Right lobe of liver (tissue), 6 donors: ENCODE measurements at regions not wholly inside any gene's neighbourhood (a gene's known extent, or its start where the extent isn't known, plus 50 kb on each side); places are given as distances from the start of the nearest gene placed in this dataset.

Source experiments
- ATAC-seq, 4 donors: fragments of 200-7000 bp; cut with Tn5 transposase; one replicate each; pipeline ENCODE4 v1.9.1; 2020; ENCODE audit warnings: mild to moderate bottlenecking in 4 of 4, moderate library complexity in 4 of 4
- DNase-seq, 3 donors: peaks; one replicate each; pipeline ENCODE4 v3.0.0-alpha.2; 2020
- H3K27ac ChIP-seq, 3 donors: fragments of 200-600 bp; one replicate each; pipeline ENCODE4 v1.8.0; 2022
- H3K27me3 ChIP-seq, 2 donors: fragments of 200-600 bp; one replicate each; pipeline ENCODE4 v1.8.0; 2022
- H3K36me3 ChIP-seq, 4 donors: fragments of 200-600 bp; sonication (generic) in 1 of 4; one replicate each; pipeline versions ENCODE4 v1.5.1 to v1.8.0; 2017 to 2022; ENCODE audit warnings: control low read depth in 1 of 4
- H3K4me1 ChIP-seq, 4 donors: fragments of 200-600 bp; sonication (generic) in 1 of 4; one replicate each; pipeline versions ENCODE4 v1.5.1 to v1.8.0; 2017 to 2022; ENCODE audit warnings: control low read depth in 1 of 4
- H3K4me3 ChIP-seq, 3 donors: fragments of 200-600 bp; one replicate each; pipeline ENCODE4 v1.8.0; 2022
- H3K9me3 ChIP-seq, 4 donors: fragments of 200-600 bp; sonication (generic) in 1 of 4; one replicate each; pipeline versions ENCODE4 v1.5.1 to v1.8.0; 2017 to 2022; ENCODE audit warnings: control low read depth in 1 of 4
- CTCF ChIP-seq, 4 donors: fragments of 200-600 bp in 3 of 4; fragments of 450-650 bp in 1 of 4; IDR thresholded peaks; one replicate each; pipeline versions ENCODE4 v1.5.1 to v1.8.0; 2016 to 2022; ENCODE audit warnings: antibody characterized with exemption in 4 of 4, mild to moderate bottlenecking in 2 of 4
- POLR2A ChIP-seq: fragments of 450-650 bp; IDR thresholded peaks from one replicate; pipeline ENCODE4 v1.6.1; 2017; ENCODE audit warnings: antibody characterized with exemption, mild to moderate bottlenecking
- WGBS: methylation state at CpG from one replicate; pipeline ENCODE4 v1.1.6; 2018; ENCODE audit warnings: low coverage, low lambda C conversion rate; ENCODE audit not compliant: insufficient coverage; ENCODE audit errors: missing lambda C conversion rate; 5-methylcytosine and 5-hydroxymethylcytosine counted together
- intact Hi-C, 2 donors: fragments of 100-400 bp; cut with DNase I; formaldehyde crosslinking; loops; one replicate each; pipeline versions ENCODE4 v1.11.2 to v1.14.1; 2022
- donor health status: DM: no; HTN: yes; CAD: no.
- donor health status: DM: no; HTN: no; CAD: no.
- donor health status: DM: no; HTN: no; CAD: no.
- donor health status: DM: no; HTN: yes; CAD: no.
- donor health status: DM: no; HTN: yes; CAD: no.

- Histone ChIP-seq H3K36me3 (no peaks in the 10 kb centered on the region), H3K9me3 (no peaks in the 10 kb centered on the region), H3K27me3 (no peaks in the 10 kb centered on the region), H3K27ac (no peak overlapping the region), H3K4me1 (no peaks in the 10 kb centered on the region), H3K4me3 (no peak overlapping the region)
- DNase-seq (no peak), ATAC-seq (no peak)
- WGBS = 71% methylated on average over 2 of the region's 3 CpGs
- intact Hi-C loops = no loop called here
- no peak for TF ChIP-seq POLR2A
- no peak for TF ChIP-seq CTCF (IDR thresholded peaks at IDR 0.05)
Measured at GRCh38 chr4:110367156-110367555, 108.8 kb upstream of the ENPEP start.

GRCh38 chr4:110365761-110366160 is 110.2 kb upstream of the ENPEP start:
- ATAC-seq (no peak), DNase-seq (no peak)
- intact Hi-C loops = no loop called here
- Histone ChIP-seq H3K36me3 (no peaks in the 10 kb centered on the region), H3K27me3 (no peaks in the 10 kb centered on the region), H3K27ac (no peak overlapping the region), H3K4me3 (no peak overlapping the region), H3K4me1 (no peaks in the 10 kb centered on the region), H3K9me3 (no peaks in the 10 kb centered on the region)
- no peak for TF ChIP-seq CTCF (IDR thresholded peaks at IDR 0.05)
- no peak for TF ChIP-seq POLR2A
- 50% methylated on average over 1 of the region's 1 CpG for WGBS

- no peaks in the 10 kb centered on the region for H3K27me3 ChIP-seq
- ATAC-seq (peak; percentile 32 to 64 (median 54)), DNase-seq (no peak)
- H3K27ac ChIP-seq = peak overlapping the region in 1 of 3 donors; percentile 11
- H3K36me3 ChIP-seq = no peaks in the 10 kb centered on the region
- intact Hi-C loops = no loop called here
- 40% methylated on average over 3 of the region's 3 CpGs for WGBS
- no peaks in the 10 kb centered on the region for H3K9me3 ChIP-seq
- TF ChIP-seq POLR2A = no peak
- TF ChIP-seq CTCF (IDR thresholded peaks at IDR 0.05) = no peak
- no peak overlapping the region for H3K4me3 ChIP-seq
- no peaks in the 10 kb centered on the region for H3K4me1 ChIP-seq
Measured at GRCh38 chr4:110364911-110365520, 110.9 kb upstream of the ENPEP start.

- Histone ChIP-seq H3K4me3 (no peak overlapping the region), H3K27ac (no peak overlapping the region), H3K27me3 (no peaks in the 10 kb centered on the region), H3K4me1 (no peaks in the 10 kb centered on the region), H3K36me3 (no peaks in the 10 kb centered on the region), H3K9me3 (no peaks in the 10 kb centered on the region)
- no peak for ATAC-seq
- TF ChIP-seq CTCF (IDR thresholded peaks at IDR 0.05) (no peak), POLR2A (no peak)
- DNase-seq = no peak
- intact Hi-C loops = no loop called here
- WGBS = 43% methylated on average over 2 of the region's 2 CpGs
Measured at GRCh38 chr4:110361921-110362320, 114.0 kb upstream of the ENPEP start.

DNA sequence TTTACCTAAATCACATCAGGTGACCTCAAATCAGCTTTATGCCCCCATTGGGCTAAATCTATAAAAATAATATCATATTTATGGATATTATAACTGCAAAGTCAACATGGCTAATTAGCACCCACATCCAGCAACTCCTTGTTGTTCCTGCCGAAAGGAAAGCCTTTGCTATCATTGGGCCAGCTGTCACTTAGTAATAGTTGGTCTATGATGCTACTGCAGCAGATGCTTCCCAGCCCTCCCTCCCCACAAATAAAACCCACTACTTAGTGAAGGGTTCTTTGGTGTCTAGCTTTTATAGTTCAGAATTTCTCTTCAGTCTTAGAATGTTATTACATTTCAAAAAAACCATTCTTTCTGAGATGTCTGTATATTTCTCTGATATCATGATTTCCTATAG is 116.9 kb upstream of the ENPEP start:
- H3K27me3 ChIP-seq = no peaks in the 10 kb centered on the region
- DNase-seq (no peak), ATAC-seq (no peak)
- no peaks in the 10 kb centered on the region for H3K9me3 ChIP-seq
- H3K27ac ChIP-seq = no peak overlapping the region
- H3K4me3 ChIP-seq = no peak overlapping the region
- 86% methylated on average over 1 of the region's 1 CpG for WGBS
- no peaks in the 10 kb centered on the region for H3K36me3 ChIP-seq
- TF ChIP-seq POLR2A (no peak), CTCF (IDR thresholded peaks at IDR 0.05) (no peak)
- H3K4me1 ChIP-seq = no peaks in the 10 kb centered on the region
- intact Hi-C loops = no loop called here
